C4-2B (cell line): ENCODE measurements at regions not wholly inside any gene's neighbourhood (a gene's known extent, or its start where the extent isn't known, plus 50 kb on each side); places are given as distances from the start of the nearest gene placed in this dataset.

Experiments used
- CTCF ChIP-seq: fragments of 450-650 bp; conservative IDR thresholded peaks from 2 replicates; pipeline ENCODE4 v1.5.1; 2017; ENCODE audit warnings: mild to moderate bottlenecking
- ZFX ChIP-seq: fragments of 450-650 bp; IDR thresholded peaks from 2 replicates; pipeline ENCODE4 v1.6.1; 2017

- TF ChIP-seq CTCF (no peak), ZFX (no peak)
Observed at GRCh38 chr1:80498673-80499072, 1302.1 kb upstream of the ADGRL2 start.
